C4-2B (cell line): ENCODE measurements at regions not wholly inside any gene's neighbourhood (a gene's known extent, or its start where the extent isn't known, plus 50 kb on each side); places are given as distances from the start of the nearest gene placed in this dataset.

Experiments
- ZFX ChIP-seq: fragments of 450-650 bp; IDR thresholded peaks from 2 replicates; pipeline ENCODE4 v1.6.1; 2017
- TF ChIP-seq, protein P1 (sequence below): fragments of 450-650 bp; conservative IDR thresholded peaks from 2 replicates; pipeline ENCODE4 v1.5.1; 2017; ENCODE audit warnings: mild to moderate bottlenecking

GRCh38 chr3:178948546-178948945, 123.1 kb downstream of the ZMAT3 start:
- TF ChIP-seq, protein P1, sequence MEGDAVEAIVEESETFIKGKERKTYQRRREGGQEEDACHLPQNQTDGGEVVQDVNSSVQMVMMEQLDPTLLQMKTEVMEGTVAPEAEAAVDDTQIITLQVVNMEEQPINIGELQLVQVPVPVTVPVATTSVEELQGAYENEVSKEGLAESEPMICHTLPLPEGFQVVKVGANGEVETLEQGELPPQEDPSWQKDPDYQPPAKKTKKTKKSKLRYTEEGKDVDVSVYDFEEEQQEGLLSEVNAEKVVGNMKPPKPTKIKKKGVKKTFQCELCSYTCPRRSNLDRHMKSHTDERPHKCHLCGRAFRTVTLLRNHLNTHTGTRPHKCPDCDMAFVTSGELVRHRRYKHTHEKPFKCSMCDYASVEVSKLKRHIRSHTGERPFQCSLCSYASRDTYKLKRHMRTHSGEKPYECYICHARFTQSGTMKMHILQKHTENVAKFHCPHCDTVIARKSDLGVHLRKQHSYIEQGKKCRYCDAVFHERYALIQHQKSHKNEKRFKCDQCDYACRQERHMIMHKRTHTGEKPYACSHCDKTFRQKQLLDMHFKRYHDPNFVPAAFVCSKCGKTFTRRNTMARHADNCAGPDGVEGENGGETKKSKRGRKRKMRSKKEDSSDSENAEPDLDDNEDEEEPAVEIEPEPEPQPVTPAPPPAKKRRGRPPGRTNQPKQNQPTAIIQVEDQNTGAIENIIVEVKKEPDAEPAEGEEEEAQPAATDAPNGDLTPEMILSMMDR: no peak
- TF ChIP-seq ZFX: no peak
